ENCODE measurements at regions not wholly inside any gene's neighbourhood (a gene's known extent, or its start where the extent isn't known, plus 50 kb on each side); places are given as distances from the start of the nearest gene placed in this dataset.
A peak's percentile ranks its signal among the peaks of the same experiment; 100 is the strongest.

DNA sequence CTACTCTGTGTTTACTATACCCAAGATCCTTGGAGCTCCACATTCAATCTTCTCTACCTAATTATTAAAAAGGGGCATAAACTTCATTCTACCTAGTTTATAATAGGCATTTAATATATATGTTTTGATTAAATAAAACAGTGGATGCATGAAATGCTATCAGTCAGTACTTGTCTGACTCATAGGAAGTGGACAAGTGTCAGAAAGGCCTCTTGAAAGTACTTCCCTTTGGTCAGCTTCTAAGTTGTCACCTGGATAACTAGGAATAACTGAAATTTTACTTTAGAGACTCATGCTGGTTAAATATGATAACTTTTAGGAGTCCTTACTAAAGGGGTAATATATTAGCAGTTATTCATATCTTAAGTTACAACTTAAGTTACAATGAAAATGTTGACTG is 329.8 kb downstream of the KLF5 start:
- no peak for TF ChIP-seq EZH2phosphoT487 (IDR thresholded peaks at IDR 0.05; ENCODE audit: borderline replicate concordance, low read length)
- ATAC-seq (peak; percentile 77), DNase-seq (peak; percentile 30)
- CTCF ChIA-PET = no interaction called here
- no peaks in the 10 kb centered on the region for H4K20me1 ChIP-seq (ENCODE audit: low read length)
- H2AFZ ChIP-seq (ENCODE audit: low read length) = no peak overlapping the region
- no peak overlapping the region for H3K27ac ChIP-seq (ENCODE audit: low read length)
- no peak overlapping the region for H3K9ac ChIP-seq (ENCODE audit: low read length)
- POLR2A ChIA-PET (ENCODE audit: unreplicated experiment) = interaction anchor here (0.6 kb wide), 1 partner anchor 9 kb away, joined by 5 read pairs; no protein-coding TSS in a partner anchor
- H3K4me1 ChIP-seq (ENCODE audit: insufficient read depth, low read length) = peaks cover 7% of the 10 kb centered on the region; the same call in 1 of the 2 replicates
- H3K27me3 ChIP-seq (ENCODE audit: low read length) = no peaks in the 10 kb centered on the region
- no peaks in the 10 kb centered on the region for H3K9me3 ChIP-seq (ENCODE audit: low read length)
- no peaks in the 10 kb centered on the region for H3K36me3 ChIP-seq (ENCODE audit: low read depth, low read length)
- H3K79me2 ChIP-seq (ENCODE audit: low read length) = no peaks in the 10 kb centered on the region
- no TSS peak for BruUV-seq (replicated peaks)
- H3K4me2 ChIP-seq (ENCODE audit: low read length) = no peak overlapping the region
- no peaks in the 10 kb centered on the region for H3K9me2 ChIP-seq (replicated peaks; ENCODE audit: low read length)
- no peak overlapping the region for H3K4me3 ChIP-seq (ENCODE audit: low read length)
- H3F3A ChIP-seq (ENCODE audit: low read length, unreplicated experiment) = no peaks in the 10 kb centered on the region
- intact Hi-C loops (cut with micrococcal nuclease) = no loop called here

DNA sequence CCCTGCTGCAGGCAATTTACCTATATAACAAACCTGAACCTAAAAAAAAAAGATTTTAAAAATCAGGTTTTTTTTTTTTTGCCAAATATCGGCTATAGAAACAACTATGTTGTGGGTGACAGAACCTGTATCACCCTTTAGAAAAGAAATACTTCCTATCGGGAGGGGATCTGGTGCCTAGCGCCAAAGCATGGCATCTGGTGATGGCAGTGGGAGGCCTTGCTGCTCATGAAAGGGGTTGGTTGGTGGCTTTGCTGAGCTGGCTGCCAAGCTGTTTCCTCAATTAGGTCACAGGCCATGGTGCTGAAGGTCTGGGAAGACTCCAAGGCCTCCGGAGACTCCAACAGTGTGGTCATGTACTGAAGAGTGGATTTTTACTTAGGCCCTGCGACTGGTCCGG is 328.5 kb downstream of the KLF5 start:
- no peaks in the 10 kb centered on the region for H3K9me3 ChIP-seq (ENCODE audit: low read length)
- no peaks in the 10 kb centered on the region for H3K9me2 ChIP-seq (replicated peaks; ENCODE audit: low read length)
- no peaks in the 10 kb centered on the region for H3K36me3 ChIP-seq (ENCODE audit: low read depth, low read length)
- intact Hi-C loops (cut with micrococcal nuclease) = no loop called here
- H4K20me1 ChIP-seq (ENCODE audit: low read length) = no peaks in the 10 kb centered on the region
- DNase-seq (no peak), ATAC-seq (no peak)
- H3K4me3 ChIP-seq (ENCODE audit: low read length) = no peak overlapping the region
- no peaks in the 10 kb centered on the region for H3K79me2 ChIP-seq (ENCODE audit: low read length)
- no peaks in the 10 kb centered on the region for H3F3A ChIP-seq (ENCODE audit: low read length, unreplicated experiment)
- no peak overlapping the region for H3K27ac ChIP-seq (ENCODE audit: low read length)
- H2AFZ ChIP-seq (ENCODE audit: low read length) = no peak overlapping the region
- H3K4me2 ChIP-seq (ENCODE audit: low read length) = no peak overlapping the region
- no peaks in the 10 kb centered on the region for H3K27me3 ChIP-seq (ENCODE audit: low read length)
- BruUV-seq (replicated peaks) = no TSS peak
- no peak for TF ChIP-seq EZH2 (IDR thresholded peaks at IDR 0.05; ENCODE audit: low read length, unreplicated experiment)
- TF ChIP-seq, protein P1, sequence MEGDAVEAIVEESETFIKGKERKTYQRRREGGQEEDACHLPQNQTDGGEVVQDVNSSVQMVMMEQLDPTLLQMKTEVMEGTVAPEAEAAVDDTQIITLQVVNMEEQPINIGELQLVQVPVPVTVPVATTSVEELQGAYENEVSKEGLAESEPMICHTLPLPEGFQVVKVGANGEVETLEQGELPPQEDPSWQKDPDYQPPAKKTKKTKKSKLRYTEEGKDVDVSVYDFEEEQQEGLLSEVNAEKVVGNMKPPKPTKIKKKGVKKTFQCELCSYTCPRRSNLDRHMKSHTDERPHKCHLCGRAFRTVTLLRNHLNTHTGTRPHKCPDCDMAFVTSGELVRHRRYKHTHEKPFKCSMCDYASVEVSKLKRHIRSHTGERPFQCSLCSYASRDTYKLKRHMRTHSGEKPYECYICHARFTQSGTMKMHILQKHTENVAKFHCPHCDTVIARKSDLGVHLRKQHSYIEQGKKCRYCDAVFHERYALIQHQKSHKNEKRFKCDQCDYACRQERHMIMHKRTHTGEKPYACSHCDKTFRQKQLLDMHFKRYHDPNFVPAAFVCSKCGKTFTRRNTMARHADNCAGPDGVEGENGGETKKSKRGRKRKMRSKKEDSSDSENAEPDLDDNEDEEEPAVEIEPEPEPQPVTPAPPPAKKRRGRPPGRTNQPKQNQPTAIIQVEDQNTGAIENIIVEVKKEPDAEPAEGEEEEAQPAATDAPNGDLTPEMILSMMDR (conservative IDR thresholded peaks at IDR 0.05; ENCODE audit: low read depth, low read length) = no peak
- no peak for TF ChIP-seq EZH2phosphoT487 (IDR thresholded peaks at IDR 0.05; ENCODE audit: borderline replicate concordance, low read length)
- no peak overlapping the region for H3K9ac ChIP-seq (ENCODE audit: low read length)
- CTCF ChIA-PET = no interaction called here
- peaks cover 7% of the 10 kb centered on the region; the same call in 1 of the 2 replicates for H3K4me1 ChIP-seq (ENCODE audit: insufficient read depth, low read length)
- POLR2A ChIA-PET (ENCODE audit: unreplicated experiment) = no interaction called here

DNA sequence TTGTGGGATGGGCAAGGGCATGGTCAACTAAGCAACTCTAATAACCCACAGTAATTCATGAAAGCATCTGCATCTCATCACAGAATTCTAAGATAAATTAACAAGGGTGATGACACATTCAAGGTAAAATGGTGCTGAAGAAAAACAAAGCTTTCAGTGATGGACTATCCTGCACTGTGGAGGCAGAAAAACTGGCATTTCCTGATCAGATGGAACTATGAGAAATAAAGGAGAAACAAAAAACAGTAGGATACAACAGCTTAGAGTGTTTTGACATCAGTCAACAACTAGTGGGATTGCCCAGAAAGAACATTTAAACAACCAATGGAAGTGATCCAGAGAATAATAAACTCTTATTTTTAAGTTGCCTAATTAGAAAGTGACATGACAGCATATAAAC is 327.0 kb downstream of the KLF5 start:
- Histone ChIP-seq H3K79me2 (ENCODE audit: low read length) (no peaks in the 10 kb centered on the region), H3K9ac (ENCODE audit: low read length) (no peak overlapping the region), H3K9me2 (replicated peaks; ENCODE audit: low read length) (no peaks in the 10 kb centered on the region), H3K4me3 (ENCODE audit: low read length) (no peak overlapping the region), H4K20me1 (ENCODE audit: low read length) (no peaks in the 10 kb centered on the region), H3K9me3 (ENCODE audit: low read length) (no peaks in the 10 kb centered on the region), H3K4me2 (ENCODE audit: low read length) (no peak overlapping the region), H3K27me3 (ENCODE audit: low read length) (no peaks in the 10 kb centered on the region), H2AFZ (ENCODE audit: low read length) (no peak overlapping the region), H3F3A (ENCODE audit: low read length, unreplicated experiment) (no peaks in the 10 kb centered on the region), H3K27ac (ENCODE audit: low read length) (no peak overlapping the region), H3K4me1 (ENCODE audit: insufficient read depth, low read length) (peaks cover 7% of the 10 kb centered on the region; the same call in 1 of the 2 replicates), H3K36me3 (ENCODE audit: low read depth, low read length) (no peaks in the 10 kb centered on the region)
- ATAC-seq = no peak
- ChIA-PET POLR2A (ENCODE audit: unreplicated experiment) (no interaction called here), CTCF (no interaction called here)
- BruUV-seq (replicated peaks) = no TSS peak
- TF ChIP-seq EZH2phosphoT487 (IDR thresholded peaks at IDR 0.05; ENCODE audit: borderline replicate concordance, low read length) (no peak), EZH2 (IDR thresholded peaks at IDR 0.05; ENCODE audit: low read length, unreplicated experiment) (no peak)
- TF ChIP-seq, protein P1 (conservative IDR thresholded peaks at IDR 0.05; ENCODE audit: low read depth, low read length) = no peak
- DNase-seq = no peak
- intact Hi-C loops (cut with micrococcal nuclease) = no loop called here

Measured in PC-3 (cell line).